Neural progenitor cell (in vitro differentiated cells): ENCODE measurements at regions not wholly inside any gene's neighbourhood (a gene's known extent, or its start where the extent isn't known, plus 50 kb on each side); places are given as distances from the start of the nearest gene placed in this dataset.

ENCODE experiments used
- CTCF ChIP-seq: fragments of 200-600 bp; sonication (generic); IDR thresholded peaks from 2 replicates; pipeline ENCODE4 v1.5.1; 2017; ENCODE audit warnings: antibody characterized with exemption, mild to moderate bottlenecking
- EZH2 ChIP-seq: fragments of 200-600 bp; sonication (generic); IDR thresholded peaks from 2 replicates; pipeline ENCODE4 v1.6.1; 2017; ENCODE audit warnings: antibody characterized with exemption, mild to moderate bottlenecking, moderate library complexity
- EZH2phosphoT487 ChIP-seq: fragments of 200-600 bp; sonication (generic); IDR thresholded peaks from 2 replicates; pipeline ENCODE4 v1.6.1; 2017; ENCODE audit warnings: antibody characterized with exemption

GRCh38 chr2:180146541-180146940 lies 139.4 kb upstream of the CWC22 start:
- no peak for TF ChIP-seq CTCF
- no peak for TF ChIP-seq EZH2
- TF ChIP-seq EZH2phosphoT487: no peak
